Progenitor cell of endocrine pancreas (in vitro differentiated cells): ENCODE measurements at regions not wholly inside any gene's neighbourhood (a gene's known extent, or its start where the extent isn't known, plus 50 kb on each side); places are given as distances from the start of the nearest gene placed in this dataset.

Experiments used
- DNase-seq: peaks from one replicate; pipeline ENCODE4 v3.0.0; 2021; ENCODE audit warnings: low spot score; ENCODE audit not compliant: unreplicated experiment
- H3K27ac Mint-ChIP-seq: 2 replicates; pipeline ENCODE4 v1.8.0; 2021; ENCODE audit warnings: mild to moderate bottlenecking, moderate library complexity, mixed read lengths
- H3K27me3 Mint-ChIP-seq: 2 replicates; pipeline ENCODE4 v1.8.0; 2021; ENCODE audit warnings: mixed read lengths
- H3K36me3 Mint-ChIP-seq: 2 replicates; pipeline ENCODE4 v1.8.0; 2022; ENCODE audit warnings: mixed read lengths; ENCODE audit not compliant: insufficient read depth
- H3K4me1 Mint-ChIP-seq: 2 replicates; pipeline ENCODE4 v1.8.0; 2021; ENCODE audit warnings: low read depth, mixed read lengths
- H3K4me3 Mint-ChIP-seq: 2 replicates; pipeline ENCODE4 v1.8.0; 2021; ENCODE audit warnings: low read depth, mild to moderate bottlenecking, moderate library complexity, mixed read lengths
- H3K9me3 Mint-ChIP-seq: 2 replicates; pipeline ENCODE4 v1.8.0; 2021; ENCODE audit warnings: low read depth, mixed read lengths
- CTCF ChIP-seq: fragments of 200-600 bp; sonication (generic); IDR thresholded peaks from one replicate; pipeline ENCODE4 v1.5.0; 2021; ENCODE audit warnings: antibody characterized with exemption, mild to moderate bottlenecking; ENCODE audit not compliant: unreplicated experiment

- Mint-ChIP-seq H3K36me3 (no peaks in the 10 kb centered on the region), H3K4me3 (no peak overlapping the region), H3K27ac (no peak overlapping the region), H3K4me1 (no peaks in the 10 kb centered on the region), H3K9me3 (peaks cover 12% of the 10 kb centered on the region), H3K27me3 (no peaks in the 10 kb centered on the region)
- DNase-seq: no peak
- TF ChIP-seq CTCF: no peak
These were observed 122.9 kb upstream of the LYPLAL1 start for GRCh38 chr1:219050822-219051125.

GRCh38 chr1:219051547-219051946 lies 122.1 kb upstream of the LYPLAL1 start:
- H3K4me3 Mint-ChIP-seq: no peak overlapping the region
- H3K27ac Mint-ChIP-seq: no peak overlapping the region
- DNase-seq: no peak
- no peak for TF ChIP-seq CTCF
- no peaks in the 10 kb centered on the region for H3K36me3 Mint-ChIP-seq
- H3K4me1 Mint-ChIP-seq: no peaks in the 10 kb centered on the region
- H3K27me3 Mint-ChIP-seq: no peaks in the 10 kb centered on the region
- peaks cover 9% of the 10 kb centered on the region for H3K9me3 Mint-ChIP-seq

GRCh38 chr1:219058891-219059820 lies 114.5 kb upstream of the LYPLAL1 start:
- no peak for DNase-seq
- H3K27ac Mint-ChIP-seq: no peak overlapping the region
- no peaks in the 10 kb centered on the region for H3K36me3 Mint-ChIP-seq
- peaks cover 6% of the 10 kb centered on the region for H3K9me3 Mint-ChIP-seq
- H3K27me3 Mint-ChIP-seq: no peaks in the 10 kb centered on the region
- no peak for TF ChIP-seq CTCF
- no peak overlapping the region for H3K4me3 Mint-ChIP-seq
- H3K4me1 Mint-ChIP-seq: no peaks in the 10 kb centered on the region

- no peaks in the 10 kb centered on the region for H3K4me1 Mint-ChIP-seq
- no peak overlapping the region for H3K27ac Mint-ChIP-seq
- H3K27me3 Mint-ChIP-seq: no peaks in the 10 kb centered on the region
- peaks cover 6% of the 10 kb centered on the region for H3K9me3 Mint-ChIP-seq
- H3K36me3 Mint-ChIP-seq: no peaks in the 10 kb centered on the region
- no peak for DNase-seq
- TF ChIP-seq CTCF: no peak
- no peak overlapping the region for H3K4me3 Mint-ChIP-seq
These were observed 112.9 kb upstream of the LYPLAL1 start for GRCh38 chr1:219060798-219061197.

- Mint-ChIP-seq H3K4me3 (no peak overlapping the region), H3K9me3 (peaks cover 3% of the 10 kb centered on the region), H3K4me1 (no peaks in the 10 kb centered on the region), H3K27ac (no peak overlapping the region), H3K36me3 (no peaks in the 10 kb centered on the region), H3K27me3 (no peaks in the 10 kb centered on the region)
- DNase-seq: no peak
- TF ChIP-seq CTCF: no peak
These were observed 111.5 kb upstream of the LYPLAL1 start for GRCh38 chr1:219062161-219062560.
